ENCODE measurements at regions not wholly inside any gene's neighbourhood (a gene's known extent, or its start where the extent isn't known, plus 50 kb on each side); places are given as distances from the start of the nearest gene placed in this dataset.

GRCh38 chr12:115833704-115834103 is 443.8 kb downstream of the MED13L start:
- no peak overlapping the region for H3K4me3 ChIP-seq (ENCODE audit: extremely low read depth in 1 of 4, insufficient read depth in 2 of 4, low read depth in 3 of 4, low read length in 4 of 4)
- H2BK12ac ChIP-seq (ENCODE audit: low read depth, low read length): no peak overlapping the region
- H3K9me3 ChIP-seq (ENCODE audit: insufficient read depth in 2 of 2, low read depth in 1 of 2, low read length in 1 of 2): no peaks in the 10 kb centered on the region
- H3K27ac ChIP-seq (ENCODE audit: low read depth, low read length): no peak overlapping the region
- H3K56ac ChIP-seq (replicated peaks; ENCODE audit: insufficient read length, low read depth, low read length): no peak overlapping the region
- FAIRE-seq (no peak), DNase-seq (ENCODE audit: low read depth in 1 of 2, low spot score in 2 of 2) (no peak)
- no peak overlapping the region for H2BK120ac ChIP-seq (replicated peaks; ENCODE audit: low read depth, low read length)
- H3K14ac ChIP-seq (ENCODE audit: insufficient read length): no peak overlapping the region
- no peak overlapping the region for H4K91ac ChIP-seq (replicated peaks; ENCODE audit: insufficient read length, low read length)
- no peaks in the 10 kb centered on the region; the same call in 1 of the 2 replicates for H3K23me2 ChIP-seq (ENCODE audit: low read depth, low read length)
- H3K79me2 ChIP-seq (ENCODE audit: control insufficient read depth in 1 of 2, insufficient read depth in 2 of 2, low read length in 2 of 2): no peaks in the 10 kb centered on the region
- no peaks in the 10 kb centered on the region for H3K4me1 ChIP-seq (replicated peaks in 1 of 4; ENCODE audit: control insufficient read depth in 3 of 4, insufficient read depth in 4 of 4, low read length in 3 of 4)
- no peak overlapping the region for H2AK5ac ChIP-seq (ENCODE audit: low read depth, low read length)
- WGBS, 2 experiments (ENCODE audit: extremely low coverage in 1 of 2, insufficient coverage in 1 of 2, insufficient read length in 1 of 2, insufficient replicate concordance in 2 of 2, low coverage in 1 of 2, low lambda C conversion rate in 2 of 2, missing lambda C conversion rate in 1 of 2): 93% methylated on average over 4 of the region's 4 CpGs; no CpG with 5 or more reads in 1 of the 2 experiments
- no peak overlapping the region for H4K8ac ChIP-seq (ENCODE audit: extremely low read depth, insufficient read depth, low read length)
- no peak overlapping the region for H3K18ac ChIP-seq (ENCODE audit: extremely low read depth, low read length)
- H3K36me3 ChIP-seq (ENCODE audit: control insufficient read depth in 2 of 4, insufficient read depth in 4 of 4, low read length in 3 of 4): no peaks in the 10 kb centered on the region
- H2BK5ac ChIP-seq (ENCODE audit: low read depth, low read length): no peak overlapping the region
- no peaks in the 10 kb centered on the region for H4K20me1 ChIP-seq (replicated peaks in 1 of 2; ENCODE audit: control insufficient read depth in 1 of 2, insufficient read depth in 2 of 2, low read length in 2 of 2)
- no peak for TF ChIP-seq ZNF274 (IDR thresholded peaks at IDR 0.05; ENCODE audit: borderline replicate concordance, extremely low read depth, low read length)
- TF ChIP-seq CEBPB (IDR thresholded peaks at IDR 0.05; ENCODE audit: low read depth, low read length): no peak
- TF ChIP-seq SIRT6 (IDR thresholded peaks at IDR 0.05; ENCODE audit: low read length): no peak
- TF ChIP-seq BCL11A (IDR thresholded peaks at IDR 0.05; ENCODE audit: low read depth in 2 of 2, low read length in 2 of 2): no peak
- TF ChIP-seq PHF8 (conservative IDR thresholded peaks at IDR 0.05; ENCODE audit: low read depth, low read length): no peak
- H3K4me2 ChIP-seq (ENCODE audit: insufficient read depth in 1 of 2, low read depth in 2 of 2, low read length in 2 of 2): no peak overlapping the region
- no peaks in the 10 kb centered on the region for H3K27me3 ChIP-seq (replicated peaks in 1 of 4; ENCODE audit: control insufficient read depth in 3 of 4, extremely low read depth in 1 of 4, insufficient read depth in 3 of 4, low read length in 3 of 4)
- no peak overlapping the region for H4K5ac ChIP-seq (ENCODE audit: insufficient read length, low read depth, low read length)
- H3K79me1 ChIP-seq (ENCODE audit: low read depth, low read length): no peaks in the 10 kb centered on the region
- no peak overlapping the region for H3K9ac ChIP-seq (replicated peaks in 1 of 4; ENCODE audit: extremely low read depth in 1 of 4, low read depth in 3 of 4, low read length in 3 of 4)
- no peak overlapping the region for H3K4ac ChIP-seq (replicated peaks; ENCODE audit: insufficient read length, low read depth, low read length)
- ChIA-PET POLR2A (ENCODE audit: partially characterized antibody) (interaction anchor here (0.5 kb wide), 1 partner anchor 146 kb away, joined by 3 read pairs; no protein-coding TSS in a partner anchor), CTCF (ENCODE audit: partially characterized antibody) (interaction anchor here (0.7 to 1.3 kb wide), 3 partner anchors 11 to 54 kb away, joined by 3 read pairs; no protein-coding TSS in a partner anchor)
- no peak overlapping the region for H2BK15ac ChIP-seq (ENCODE audit: low read length)
- no peak overlapping the region for H2BK20ac ChIP-seq (ENCODE audit: low read length)
- H2AFZ ChIP-seq (ENCODE audit: low read length): no peak overlapping the region
- no peak overlapping the region for H3K23ac ChIP-seq (ENCODE audit: insufficient read length)

Data from H1 (cell line).